Naive thymus-derived CD4-positive, alpha-beta T cell (primary cell): ENCODE measurements at regions not wholly inside any gene's neighbourhood (a gene's known extent, or its start where the extent isn't known, plus 50 kb on each side); places are given as distances from the start of the nearest gene placed in this dataset.

ENCODE experiments used
- ATAC-seq: fragments of 150-1000 bp; cut with Tn5 transposase; 2 replicates; pipeline ENCODE4 v1.10.0; 2021; ENCODE audit warnings: mild to moderate bottlenecking, moderate library complexity
- CTCF ChIA-PET: fragments of 350-600 bp; sonication (Branson Sonifier 250); formaldehyde crosslinking; loops from one replicate; lab custom pipeline; 2021; ENCODE audit warnings: antibody characterized with exemption; lab: Charles Lee
- POLR2A ChIA-PET: fragments of 350-600 bp; sonication (Branson Sonifier 250); formaldehyde crosslinking; loops from one replicate; lab custom pipeline; 2021; ENCODE audit warnings: antibody characterized with exemption, inconsistent platforms; lab: Charles Lee
- DNase-seq, 9 donors: peaks; one replicate each; pipeline versions ENCODE4 v3.0.0 to v3.0.0-alpha.2; 2020 to 2022; ENCODE audit warnings: mixed read lengths in 1 of 9
- H3K27ac ChIP-seq: one replicate; pipeline ENCODE4 v1.7.0; 2013; ENCODE audit warnings: mild to moderate bottlenecking, low read depth, low read length, moderate library complexity
- H3K27me3 ChIP-seq, 2 donors: one replicate each; pipeline ENCODE4 v1.7.0; 2013; ENCODE audit warnings: low read length in 2 of 2, mild to moderate bottlenecking in 2 of 2, moderate library complexity in 2 of 2; ENCODE audit not compliant: control insufficient read depth in 2 of 2, insufficient read depth in 2 of 2
- H3K36me3 ChIP-seq, 3 experiments: 1 replicate in 2 of 3; 2 replicates in 1 of 3; pipeline ENCODE4 v1.7.0; 2013; ENCODE audit warnings: low read length in 3 of 3, mild to moderate bottlenecking in 3 of 3, moderate library complexity in 1 of 3; ENCODE audit not compliant: insufficient read depth in 3 of 3, control insufficient read depth in 2 of 3
- H3K4me1 ChIP-seq, 2 donors: one replicate each; pipeline ENCODE4 v1.7.0; 2013; ENCODE audit warnings: low read length in 2 of 2, mild to moderate bottlenecking in 2 of 2, moderate library complexity in 1 of 2; ENCODE audit not compliant: control insufficient read depth in 2 of 2, insufficient read depth in 2 of 2
- H3K4me3 ChIP-seq: 2 replicates; pipeline ENCODE4 v1.7.0; 2013; ENCODE audit warnings: mild to moderate bottlenecking, low read length
- H3K9me3 ChIP-seq, 3 experiments: 1 replicate in 2 of 3; 2 replicates in 1 of 3; pipeline ENCODE4 v1.7.0; 2013; ENCODE audit warnings: low read length in 3 of 3; ENCODE audit not compliant: control insufficient read depth in 2 of 3
- H3K27ac Mint-ChIP-seq, 9 donors: one replicate each; pipeline ENCODE4 v1.8.0; 2020 to 2022; ENCODE audit warnings: mixed read lengths in 9 of 9, mild to moderate bottlenecking in 8 of 9, moderate library complexity in 5 of 9, inconsistent platforms in 2 of 9
- H3K27me3 Mint-ChIP-seq, 5 donors: one replicate each; pipeline ENCODE4 v1.8.0; 2021 to 2022; ENCODE audit warnings: mixed read lengths in 5 of 5, mild to moderate bottlenecking in 1 of 5
- H3K36me3 Mint-ChIP-seq, 5 donors: one replicate each; pipeline ENCODE4 v1.8.0; 2020 to 2022; ENCODE audit warnings: mixed read lengths in 5 of 5, mild to moderate bottlenecking in 3 of 5, inconsistent platforms in 1 of 5
- H3K4me1 Mint-ChIP-seq, 7 donors: one replicate each; pipeline ENCODE4 v1.8.0; 2020 to 2022; ENCODE audit warnings: mixed read lengths in 7 of 7, mild to moderate bottlenecking in 3 of 7, inconsistent platforms in 1 of 7
- H3K4me3 Mint-ChIP-seq, 10 donors: one replicate each; pipeline ENCODE4 v1.8.0; 2020 to 2022; ENCODE audit warnings: mild to moderate bottlenecking in 10 of 10, mixed read lengths in 10 of 10, moderate library complexity in 6 of 10, inconsistent platforms in 2 of 10
- H3K9me3 Mint-ChIP-seq, 11 donors: one replicate each; pipeline ENCODE4 v1.8.0; 2020 to 2022; ENCODE audit warnings: mixed read lengths in 11 of 11, mild to moderate bottlenecking in 4 of 11, inconsistent platforms in 1 of 11, moderate library complexity in 1 of 11
- intact Hi-C, 2 donors: fragments of 100-400 bp; cut with micrococcal nuclease; formaldehyde crosslinking; loops; one replicate each; pipeline ENCODE4 v1.15.1; 2023

DNA sequence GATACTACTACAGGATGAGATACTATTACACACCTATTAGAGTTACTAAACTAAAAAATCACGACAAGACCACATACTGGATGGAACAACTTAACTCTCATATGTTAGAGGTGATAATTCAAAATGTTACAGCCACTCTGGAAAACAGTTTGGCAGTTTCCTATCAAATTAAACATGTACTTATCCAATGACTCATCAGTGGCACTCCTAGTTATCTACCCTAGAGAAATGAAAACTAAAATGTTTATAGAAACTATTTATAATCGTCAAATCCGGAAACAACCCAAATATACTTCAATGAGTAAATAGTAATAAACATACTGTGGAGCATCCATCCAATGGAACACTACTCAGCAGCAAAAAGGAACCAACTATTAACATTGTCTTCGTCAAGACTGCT lies 137.0 kb upstream of the RBBP8 start:
- H3K4me3 Mint-ChIP-seq: no peak overlapping the region
- H3K36me3 ChIP-seq: no peaks in the 10 kb centered on the region
- no peaks in the 10 kb centered on the region for H3K9me3 Mint-ChIP-seq
- DNase-seq (no peak), ATAC-seq (no peak)
- ChIA-PET POLR2A (no interaction called here), CTCF (no interaction called here)
- no peaks in the 10 kb centered on the region for H3K27me3 ChIP-seq
- no peak overlapping the region for H3K27ac ChIP-seq
- intact Hi-C loops: no loop called here
- no peaks in the 10 kb centered on the region for H3K9me3 ChIP-seq
- no peaks in the 10 kb centered on the region for H3K4me1 ChIP-seq
- no peak overlapping the region for H3K4me3 ChIP-seq
- H3K27me3 Mint-ChIP-seq: peaks cover 6 to 26% (median 11%) of the 10 kb centered on the region in 5 donors
- no peak overlapping the region for H3K27ac Mint-ChIP-seq
- H3K4me1 Mint-ChIP-seq: no peaks in the 10 kb centered on the region
- H3K36me3 Mint-ChIP-seq: no peaks in the 10 kb centered on the region

GRCh38 chr18:22800551-22800951 lies 132.6 kb upstream of the RBBP8 start:
- H3K4me1 Mint-ChIP-seq: no peaks in the 10 kb centered on the region

DNA sequence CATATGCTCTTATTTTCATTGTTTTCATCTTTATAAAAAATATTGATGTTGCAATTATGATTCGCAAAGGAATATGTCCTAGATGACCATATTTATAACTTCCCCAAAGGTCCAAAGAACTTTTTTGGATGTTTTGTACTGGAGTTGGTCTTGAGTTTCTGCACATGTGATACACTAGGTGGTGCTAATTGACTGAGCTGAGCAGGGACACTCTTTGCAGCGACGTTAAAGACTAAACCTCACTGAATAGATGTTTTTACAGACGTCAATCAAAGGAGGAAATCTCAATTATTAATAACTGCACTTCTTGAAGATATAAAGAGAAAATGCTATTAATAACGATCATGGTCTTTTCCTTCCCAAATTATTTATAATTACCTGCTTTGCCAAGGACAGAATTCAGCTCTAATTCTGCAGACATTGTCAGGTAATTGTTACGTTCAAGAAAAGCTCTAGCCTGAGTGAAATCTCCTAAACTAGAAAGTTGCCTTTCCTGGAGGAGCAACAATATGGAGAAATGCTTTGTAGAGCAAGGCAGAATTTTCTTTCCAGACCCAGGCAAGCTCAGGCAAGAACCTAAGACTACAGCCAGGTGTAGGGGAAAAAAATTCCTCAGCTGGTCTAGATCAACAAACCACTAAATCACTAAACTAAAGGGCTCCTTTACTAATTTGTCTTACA lies 119.3 kb upstream of the RBBP8 start:
- DNase-seq: peak in 3 of 9 donors; percentile 5 to 27 (median 5)
- Histone ChIP-seq H3K27ac (no peak overlapping the region), H3K36me3 (no peaks in the 10 kb centered on the region), H3K4me3 (no peak overlapping the region), H3K27me3 (no peaks in the 10 kb centered on the region), H3K9me3 (no peaks in the 10 kb centered on the region), H3K4me1 (no peaks in the 10 kb centered on the region)
- Mint-ChIP-seq H3K9me3 (peaks cover 0 to 1% (median 0%) of the 10 kb centered on the region in 11 donors), H3K36me3 (no peaks in the 10 kb centered on the region), H3K4me1 (no peaks in the 10 kb centered on the region), H3K27me3 (peaks cover 14 to 32% (median 25%) of the 10 kb centered on the region in 5 donors), H3K27ac (no peak overlapping the region), H3K4me3 (no peak overlapping the region)
- intact Hi-C loops: loop anchor here (1.0 to 5.0 kb wide), 3 partner anchors 119 to 599 kb away; partner anchors contain the start of gene RBBP8 (in 1 of the 2)
- ATAC-seq: peak; percentile 50
- ChIA-PET CTCF (interaction anchor here (0.6 to 1.0 kb wide), 3 partner anchors 15 to 569 kb away, joined by 3 to 7 read pairs (median 3); no protein-coding TSS in a partner anchor), POLR2A (no interaction called here)

More at GRCh38 chr18:22800551-22800951, 132.6 kb upstream of the RBBP8 start:
- Histone ChIP-seq H3K4me1 (no peaks in the 10 kb centered on the region), H3K4me3 (no peak overlapping the region), H3K27ac (no peak overlapping the region), H3K9me3 (no peaks in the 10 kb centered on the region), H3K36me3 (no peaks in the 10 kb centered on the region), H3K27me3 (no peaks in the 10 kb centered on the region)
- intact Hi-C loops: no loop called here
- Mint-ChIP-seq H3K9me3 (no peaks in the 10 kb centered on the region), H3K36me3 (no peaks in the 10 kb centered on the region), H3K4me3 (no peak overlapping the region), H3K27me3 (peaks cover 0 to 19% (median 0%) of the 10 kb centered on the region in 5 donors), H3K27ac (no peak overlapping the region)
- ChIA-PET POLR2A (no interaction called here), CTCF (interaction anchor here (1.0 to 1.6 kb wide), 3 partner anchors 9 to 183 kb away, joined by 3 to 5 read pairs (median 3); no protein-coding TSS in a partner anchor)
- no peak for ATAC-seq
- DNase-seq: no peak

DNA sequence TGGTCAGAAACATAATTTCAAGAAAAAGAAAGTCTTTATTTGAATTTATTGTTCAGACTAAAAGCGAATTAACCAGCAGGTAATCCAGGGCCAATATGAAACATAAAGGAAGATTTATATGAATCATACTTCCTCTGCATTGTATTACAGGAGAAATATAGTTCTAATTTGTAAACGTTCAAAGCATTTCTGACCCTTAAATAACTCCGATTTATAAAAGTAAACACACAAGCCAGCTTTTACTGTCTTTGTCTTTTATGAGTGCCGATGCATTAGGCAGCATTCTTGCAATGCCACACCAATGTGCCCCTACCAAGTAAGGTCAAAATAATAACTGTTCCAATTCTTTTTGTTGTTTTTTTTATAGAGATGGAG lies 118.8 kb upstream of the RBBP8 start:
- H3K36me3 Mint-ChIP-seq: no peaks in the 10 kb centered on the region
- peaks cover 14 to 32% (median 25%) of the 10 kb centered on the region in 5 donors for H3K27me3 Mint-ChIP-seq
- peaks cover 0 to 1% (median 0%) of the 10 kb centered on the region in 11 donors for H3K9me3 Mint-ChIP-seq
- CTCF ChIA-PET: interaction anchor here (0.6 to 1.0 kb wide), 3 partner anchors 16 to 569 kb away, joined by 3 to 7 read pairs (median 3); no protein-coding TSS in a partner anchor
- no peaks in the 10 kb centered on the region for H3K4me1 Mint-ChIP-seq
- H3K27ac Mint-ChIP-seq: no peak overlapping the region
- Histone ChIP-seq H3K4me1 (no peaks in the 10 kb centered on the region), H3K27me3 (no peaks in the 10 kb centered on the region), H3K4me3 (no peak overlapping the region), H3K9me3 (no peaks in the 10 kb centered on the region), H3K27ac (no peak overlapping the region), H3K36me3 (no peaks in the 10 kb centered on the region)
- DNase-seq (no peak), ATAC-seq (no peak)
- POLR2A ChIA-PET: no interaction called here
- intact Hi-C loops: loop anchor here in 1 of 2 donors (5.0 kb wide), 2 partner anchors 118 to 598 kb away; partner anchors contain the start of gene RBBP8
- no peak overlapping the region for H3K4me3 Mint-ChIP-seq

- no peaks in the 10 kb centered on the region for H3K36me3 ChIP-seq
- H3K4me3 ChIP-seq: no peak overlapping the region
- Mint-ChIP-seq H3K27me3 (peaks cover 14 to 30% (median 23%) of the 10 kb centered on the region in 5 donors), H3K36me3 (no peaks in the 10 kb centered on the region), H3K4me3 (no peak overlapping the region), H3K9me3 (peaks cover 0 to 1% (median 0%) of the 10 kb centered on the region in 11 donors), H3K4me1 (no peaks in the 10 kb centered on the region), H3K27ac (no peak overlapping the region)
- no peak for ATAC-seq
- H3K9me3 ChIP-seq: no peaks in the 10 kb centered on the region
- ChIA-PET POLR2A (no interaction called here), CTCF (interaction anchor here (1.0 kb wide), 1 partner anchor 8 kb away, joined by 3 read pairs; no protein-coding TSS in a partner anchor)
- DNase-seq: no peak
- H3K4me1 ChIP-seq: no peaks in the 10 kb centered on the region
- no peaks in the 10 kb centered on the region for H3K27me3 ChIP-seq
- intact Hi-C loops: no loop called here
- no peak overlapping the region for H3K27ac ChIP-seq
Observed at GRCh38 chr18:22816266-22817176, 116.6 kb upstream of the RBBP8 start.

DNA sequence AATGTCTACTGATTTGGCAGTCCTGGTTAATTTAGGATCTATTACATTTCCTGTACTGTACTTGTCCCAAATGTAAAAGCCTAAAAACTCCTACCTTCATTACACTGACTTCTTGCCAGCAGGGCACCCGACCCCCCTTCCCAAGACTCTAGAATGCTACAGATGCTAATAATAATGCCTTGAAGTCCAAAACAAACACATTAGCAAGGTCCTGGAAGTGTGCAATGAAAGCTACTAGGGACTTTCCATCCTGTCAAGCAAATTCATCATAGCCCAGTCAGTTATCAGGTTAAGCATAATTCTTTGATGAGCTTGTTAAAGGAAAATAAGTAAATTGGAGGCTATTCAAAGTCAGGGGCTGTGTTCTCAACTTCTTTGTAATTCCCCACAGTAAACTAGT lies 115.3 kb upstream of the RBBP8 start:
- CTCF ChIA-PET: no interaction called here
- Mint-ChIP-seq H3K4me1 (no peaks in the 10 kb centered on the region), H3K27me3 (peaks cover 6 to 21% (median 14%) of the 10 kb centered on the region in 5 donors), H3K4me3 (no peak overlapping the region), H3K9me3 (peaks cover 0 to 1% (median 0%) of the 10 kb centered on the region in 11 donors), H3K27ac (no peak overlapping the region), H3K36me3 (no peaks in the 10 kb centered on the region)
- Histone ChIP-seq H3K9me3 (no peaks in the 10 kb centered on the region), H3K27ac (no peak overlapping the region), H3K36me3 (no peaks in the 10 kb centered on the region), H3K4me1 (no peaks in the 10 kb centered on the region), H3K27me3 (no peaks in the 10 kb centered on the region), H3K4me3 (no peak overlapping the region)
- intact Hi-C loops: no loop called here
- ATAC-seq (no peak), DNase-seq (no peak)
- POLR2A ChIA-PET: no interaction called here
